Right forelimb (tissue), 1 donor: ENCODE measurements at regions not wholly inside any gene's neighbourhood (a gene's known extent, or its start where the extent isn't known, plus 50 kb on each side); places are given as distances from the start of the nearest gene placed in this dataset.

Experiments used
- DNase-seq: peaks from one replicate; pipeline ENCODE4 v3.0.0-alpha.2; 2018

DNA sequence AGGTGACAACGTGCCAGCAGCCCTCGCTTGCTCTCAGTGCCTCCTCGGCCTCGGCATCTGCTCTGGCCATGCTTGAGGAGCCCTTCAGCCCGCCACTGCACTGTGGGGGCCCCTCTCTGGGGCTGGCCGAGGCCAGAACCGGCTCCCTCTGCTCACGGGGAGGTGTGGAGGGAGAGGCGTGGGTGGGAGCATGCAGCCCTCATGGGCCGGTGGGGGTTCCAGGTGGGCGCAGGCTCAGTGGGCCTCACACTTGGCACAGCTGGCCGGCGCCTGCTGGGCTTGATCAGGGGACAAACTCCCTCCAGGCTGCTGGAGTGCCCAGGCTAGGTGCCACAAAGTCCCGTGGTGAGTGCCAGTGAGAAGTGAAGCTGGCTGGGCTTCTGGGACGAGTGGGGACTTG, 566.6 kb upstream of the ID4 start:
- DNase-seq, result no peak

DNA sequence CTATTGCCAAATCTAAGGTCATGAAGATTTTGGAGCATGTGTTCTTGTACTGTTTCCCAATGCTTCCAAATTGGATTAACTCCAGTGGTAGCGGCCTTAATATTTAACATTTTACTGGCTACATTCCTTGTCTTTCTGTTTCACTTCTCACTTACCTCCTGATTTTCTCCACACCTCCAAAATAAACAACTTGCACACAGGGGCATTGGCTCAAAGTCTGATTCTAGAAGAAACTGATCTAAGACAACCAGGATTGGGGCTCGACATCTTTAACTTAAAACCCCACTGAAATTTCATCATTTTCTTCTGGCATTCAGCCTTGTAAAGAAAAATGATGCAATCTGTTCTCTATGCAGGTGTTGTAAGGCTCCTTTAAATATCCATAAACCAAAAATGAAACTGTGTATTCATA, 557.9 kb upstream of the ID4 start:
- no peak for DNase-seq

DNA sequence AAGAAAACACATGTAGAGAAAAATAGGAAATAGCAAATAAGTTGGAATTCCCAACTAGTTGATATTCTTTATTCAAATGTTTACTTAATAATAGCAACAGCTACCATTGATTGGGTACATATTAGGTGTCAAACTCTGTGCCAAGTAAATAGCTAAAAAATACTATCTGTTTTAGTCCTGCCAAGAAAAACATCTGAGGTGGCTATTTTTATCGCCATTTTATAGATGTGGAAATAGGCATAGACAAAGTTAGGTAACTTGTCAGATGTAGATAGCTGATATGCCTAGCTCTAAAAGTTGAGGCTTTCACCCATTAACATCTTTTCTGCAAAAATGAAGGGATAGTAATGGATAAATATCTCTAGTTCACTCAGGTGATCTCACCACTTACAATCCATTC, 549.2 kb upstream of the ID4 start:
- DNase-seq, result no peak

DNA sequence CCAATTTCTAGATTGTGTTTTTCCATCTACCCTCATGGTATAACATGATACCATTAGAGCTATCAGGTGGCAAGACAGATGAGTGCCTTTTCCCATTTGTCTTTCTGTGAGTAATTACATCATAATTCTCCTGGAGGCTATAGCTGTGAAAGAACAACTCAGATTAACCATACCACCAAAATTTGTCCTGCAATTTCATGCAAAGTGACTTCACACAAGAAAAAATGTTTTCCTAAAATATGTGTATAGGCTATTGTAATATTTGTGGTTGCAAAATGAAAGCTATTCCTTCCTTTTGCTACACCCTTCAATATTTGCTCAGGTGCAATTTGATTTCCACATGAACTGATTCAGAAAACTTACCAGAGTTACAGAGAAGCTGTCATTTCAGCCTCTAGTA, 547.7 kb upstream of the ID4 start:
- DNase-seq, result no peak

DNA sequence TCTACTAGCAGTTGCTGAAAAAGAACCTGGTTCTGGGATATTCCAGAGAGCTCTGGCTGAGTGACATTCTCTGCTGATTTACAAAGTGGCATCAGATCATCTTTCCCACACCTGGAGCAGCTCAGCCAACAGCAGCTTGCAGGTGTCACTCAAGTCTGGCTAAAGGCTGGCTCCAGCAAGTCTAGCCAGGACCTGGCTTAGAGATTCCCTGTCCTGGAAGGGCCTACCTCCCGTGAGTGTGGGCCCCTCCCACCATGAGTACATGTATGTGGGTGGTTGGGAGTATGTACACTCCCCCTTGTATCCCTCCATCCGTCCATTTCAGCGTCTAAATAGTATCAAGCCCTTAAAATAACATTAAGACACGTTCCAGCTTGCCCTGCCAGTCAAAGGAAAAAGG, 539.3 kb upstream of the ID4 start:
- no peak for DNase-seq

DNA sequence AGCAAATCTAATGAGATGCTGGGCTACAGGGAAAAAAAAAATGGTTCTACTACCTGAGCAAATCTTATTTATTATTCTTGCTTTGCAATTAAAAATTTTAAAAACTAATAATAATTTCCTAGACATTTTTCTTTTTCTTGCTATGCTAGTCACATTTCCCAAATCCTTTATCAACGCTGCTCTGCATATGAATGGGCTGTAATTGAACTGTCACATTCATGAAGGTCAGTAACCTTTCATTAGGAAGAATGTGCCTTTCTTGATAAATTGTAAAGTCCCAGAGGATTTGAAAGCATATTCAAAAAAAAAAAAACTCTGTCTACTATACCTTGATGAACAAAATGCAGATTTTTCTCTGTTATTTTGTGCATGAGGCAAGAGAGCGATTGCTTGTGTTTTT, 538.7 kb upstream of the ID4 start:
- DNase-seq, result no peak

DNA sequence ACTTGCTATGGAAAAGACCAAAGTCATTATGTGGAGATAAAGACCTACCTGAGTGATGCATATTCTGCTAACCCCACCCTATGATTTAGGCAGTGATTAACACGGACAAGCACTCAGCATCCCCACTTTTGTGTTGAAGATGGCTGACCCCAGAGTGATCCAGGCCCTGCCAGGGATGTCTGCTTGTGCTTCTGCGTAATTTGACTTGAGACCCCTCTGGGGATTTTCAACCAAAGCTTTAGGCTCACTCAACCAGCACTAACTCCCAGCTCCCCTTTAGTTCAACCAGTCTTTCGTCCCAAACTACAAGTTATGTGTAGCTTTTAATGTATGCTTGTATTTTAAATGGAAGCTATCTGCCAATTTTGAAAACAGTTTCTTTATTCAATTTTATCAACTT, 538.0 kb upstream of the ID4 start:
- DNase-seq, result no peak

DNA sequence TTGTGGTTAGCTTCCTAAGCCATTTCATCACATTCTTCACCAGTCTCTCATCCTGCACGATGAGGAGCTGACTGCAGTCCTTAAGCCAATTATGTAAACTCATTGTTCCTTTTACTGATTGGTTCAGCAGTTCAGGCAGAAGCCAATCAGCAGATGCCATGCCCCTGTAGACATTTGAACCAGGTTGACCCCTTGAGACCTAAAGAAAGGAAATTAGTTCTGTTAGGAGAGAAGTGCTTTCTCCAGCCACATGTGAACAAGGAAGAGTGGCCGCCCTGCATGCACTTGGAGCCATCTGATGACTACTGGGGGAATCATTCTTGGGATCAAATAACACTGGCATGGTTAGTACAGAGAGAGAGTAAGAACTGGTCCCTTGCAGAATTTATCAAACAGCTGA, 535.2 kb upstream of the ID4 start:
- no peak for DNase-seq

DNA sequence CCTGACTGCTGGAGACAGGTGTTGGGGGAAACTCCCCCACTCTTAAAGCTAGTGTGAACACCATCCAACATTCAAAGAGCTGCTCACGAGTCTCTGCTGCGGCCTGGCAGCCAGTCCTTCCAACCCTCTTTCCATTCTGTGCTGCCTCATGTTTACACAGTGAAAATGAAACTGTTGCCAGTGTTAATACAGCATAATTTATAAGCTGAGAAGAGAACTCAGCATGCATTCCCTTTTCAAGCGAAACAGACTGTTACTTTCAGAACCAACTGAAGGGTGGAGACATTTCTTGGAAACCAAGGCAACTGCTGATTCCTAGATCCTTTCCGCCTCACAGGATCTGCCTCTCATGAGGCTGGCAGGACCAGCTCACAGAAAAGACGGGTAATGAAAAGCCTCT, 533.8 kb upstream of the ID4 start:
- no peak for DNase-seq

DNA sequence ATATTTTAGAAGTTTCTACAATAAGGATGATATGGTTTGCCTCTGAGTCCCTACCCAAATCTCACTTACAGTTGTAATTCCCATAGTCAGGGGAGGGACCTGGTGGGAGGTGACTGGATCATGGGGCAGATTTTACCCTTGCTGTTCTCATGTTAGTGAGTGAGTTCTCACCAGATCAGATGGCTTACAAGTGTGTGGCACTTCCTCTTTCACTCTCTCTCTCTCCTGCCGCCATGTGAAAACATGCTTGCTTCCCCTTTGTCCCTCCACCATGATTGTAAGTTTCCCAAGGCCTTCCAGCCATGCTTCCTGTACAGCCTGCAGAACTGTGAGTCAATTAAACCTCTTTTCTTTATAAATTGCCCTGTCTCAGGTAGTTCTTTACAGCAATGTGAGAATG, 527.5 kb upstream of the ID4 start:
- no peak for DNase-seq

DNA sequence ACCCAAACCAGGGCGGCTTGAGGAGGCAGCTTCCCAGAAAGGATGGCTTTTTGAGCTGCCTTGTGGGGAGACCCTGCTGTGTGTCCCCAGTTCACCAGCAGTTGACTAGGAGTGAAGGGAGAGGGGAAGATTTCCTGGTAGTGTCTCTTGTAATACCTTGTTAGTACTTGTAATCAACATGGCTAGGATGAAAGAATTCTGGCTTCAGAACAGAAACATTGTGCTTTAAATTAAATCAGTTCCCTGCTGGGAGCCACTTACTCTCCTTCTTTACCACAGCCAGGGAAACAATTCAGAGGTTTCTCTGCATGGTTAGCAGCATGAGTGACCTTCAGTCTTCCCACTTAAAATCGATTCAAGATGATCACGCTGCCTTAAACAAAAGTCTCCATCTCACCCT, 525.4 kb upstream of the ID4 start:
- DNase-seq, result no peak

DNA sequence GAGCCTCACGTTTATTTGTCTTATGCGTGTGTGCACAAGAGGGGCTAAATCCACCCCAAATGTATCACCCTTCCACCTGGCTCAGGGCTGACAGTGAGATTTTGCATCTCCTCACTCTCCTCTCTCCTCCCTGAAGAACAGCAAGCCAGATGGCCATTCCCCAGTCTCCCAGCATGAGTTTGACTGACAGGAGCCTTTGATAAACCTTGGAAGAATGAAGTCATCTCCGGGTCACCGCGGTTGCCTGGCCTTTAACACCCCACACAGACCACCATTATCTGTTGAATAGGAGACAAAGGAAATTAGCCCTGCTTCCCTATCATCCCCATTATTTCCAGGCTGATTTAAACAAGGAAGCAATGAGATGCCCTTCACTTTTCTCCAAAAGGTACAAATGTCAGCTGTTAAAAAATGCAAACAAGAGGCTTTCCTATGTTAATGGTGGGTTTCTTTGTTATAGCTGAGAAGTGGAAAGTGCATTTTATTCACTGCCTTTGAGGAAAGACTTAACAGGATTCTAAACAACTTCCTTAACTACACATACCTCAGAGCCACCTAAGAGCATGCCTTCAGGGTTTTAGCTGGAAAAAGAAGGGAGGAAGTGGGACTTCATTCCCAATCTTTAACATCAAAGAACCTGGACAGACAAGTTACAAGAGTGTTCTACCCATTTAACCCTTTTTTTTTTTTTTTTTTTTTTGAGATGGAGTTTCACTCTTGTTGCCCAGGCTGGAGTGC, 524.8 kb upstream of the ID4 start:
- no peak for DNase-seq

DNA sequence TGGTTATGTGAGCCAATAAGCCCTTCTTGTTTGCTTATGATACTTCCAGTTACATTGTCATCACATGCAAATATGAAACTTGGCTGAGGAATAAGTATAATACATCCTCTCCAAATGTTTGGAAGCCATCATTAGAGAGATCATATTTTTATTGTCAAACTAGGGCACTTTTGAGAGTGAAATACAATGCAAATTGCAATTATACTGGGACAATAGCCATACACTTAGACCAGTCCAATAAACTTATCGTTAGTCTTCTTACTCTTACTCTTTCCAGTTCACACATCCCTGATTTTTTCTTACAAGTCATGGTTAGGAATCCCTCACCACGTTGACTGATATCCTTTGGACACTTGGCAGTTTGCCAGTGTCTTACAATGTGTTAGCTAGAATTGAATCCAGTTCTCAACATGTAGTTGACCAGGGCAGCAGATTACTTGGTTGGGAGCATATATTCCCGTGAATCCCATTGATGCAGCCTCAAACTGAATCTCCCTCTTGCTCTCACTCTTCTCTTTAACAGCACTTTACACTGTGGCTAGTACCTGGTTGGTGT, 519.7 kb upstream of the ID4 start:
- no peak for DNase-seq

DNA sequence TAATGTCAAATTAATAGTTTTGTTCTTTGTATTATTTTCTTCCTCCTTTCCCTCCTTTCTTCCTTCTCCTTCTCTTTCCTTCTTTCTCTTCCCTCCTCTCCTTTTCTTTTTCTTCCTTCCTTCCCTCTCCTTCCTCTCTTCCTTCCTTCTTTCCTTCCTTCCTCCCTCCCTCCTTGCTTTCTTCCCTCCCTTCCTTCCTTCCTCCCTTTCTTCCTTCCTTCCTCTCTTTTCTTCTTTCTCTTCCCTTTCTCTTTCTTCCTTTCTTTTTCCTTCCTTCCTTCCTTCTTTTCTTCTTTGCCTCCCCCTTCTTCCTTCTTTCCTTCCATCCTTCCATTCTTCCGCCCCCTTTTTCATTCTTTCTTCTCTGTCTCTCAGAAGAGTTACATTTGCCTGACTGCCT, 518.2 kb upstream of the ID4 start:
- DNase-seq, result no peak

DNA sequence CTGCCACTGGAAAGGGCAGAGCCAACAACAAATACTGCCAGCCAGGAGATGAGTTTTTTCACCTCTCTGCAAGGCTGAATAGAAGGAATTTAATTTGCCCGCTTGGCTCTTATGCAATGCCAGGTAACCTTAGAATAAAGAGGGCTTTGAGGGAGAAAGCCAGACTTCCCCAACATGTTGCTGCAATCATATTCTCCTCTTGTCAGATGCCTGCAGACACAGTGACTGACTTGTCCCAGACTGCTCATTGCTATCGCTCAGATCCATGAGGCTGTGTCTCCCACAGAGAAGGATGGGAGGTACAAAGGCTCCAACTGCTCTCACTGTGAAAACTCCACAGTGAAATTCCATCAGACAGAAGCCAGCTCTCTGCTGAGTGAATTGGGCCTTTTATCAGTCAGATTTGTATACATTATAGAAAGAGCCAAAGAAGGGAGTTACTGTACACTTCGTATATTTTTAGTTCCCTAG, 517.0 kb upstream of the ID4 start:
- no peak for DNase-seq

DNA sequence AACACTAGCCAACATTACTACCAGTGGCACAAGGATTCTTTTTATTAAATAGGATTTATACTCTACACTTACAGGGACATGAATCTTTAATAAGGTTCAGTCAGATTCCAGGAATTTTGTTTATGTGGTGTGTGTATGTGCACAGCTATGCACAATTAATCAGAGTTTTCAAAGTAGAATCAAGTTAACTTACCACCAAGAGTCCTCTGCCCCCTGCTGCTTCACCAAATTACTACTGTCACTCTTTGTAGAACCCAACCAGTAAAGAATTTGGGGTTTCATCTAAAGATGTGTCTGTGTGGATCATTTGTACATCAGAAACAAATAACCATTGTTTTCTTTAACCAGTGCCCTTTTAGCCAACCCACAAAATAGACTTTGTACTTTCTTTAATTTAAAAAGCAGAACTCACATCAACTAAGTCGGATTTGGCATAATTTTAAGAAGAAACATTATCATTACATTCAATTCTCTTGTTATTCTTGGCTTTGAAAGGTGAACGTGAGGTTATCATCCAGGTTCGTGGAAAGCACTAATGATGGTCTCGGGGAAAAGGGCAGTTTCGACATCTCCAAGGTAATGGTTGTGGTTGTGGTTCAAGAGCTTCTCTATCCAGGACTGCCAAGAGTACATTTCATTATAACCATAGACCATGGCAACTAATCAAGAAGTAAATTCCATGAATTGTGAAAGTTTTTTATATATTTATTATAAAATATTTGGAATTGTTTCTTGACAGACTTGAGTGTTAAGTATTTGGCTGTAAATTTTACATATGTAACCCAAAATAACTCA, 514.3 kb upstream of the ID4 start:
- DNase-seq, result no peak

DNA sequence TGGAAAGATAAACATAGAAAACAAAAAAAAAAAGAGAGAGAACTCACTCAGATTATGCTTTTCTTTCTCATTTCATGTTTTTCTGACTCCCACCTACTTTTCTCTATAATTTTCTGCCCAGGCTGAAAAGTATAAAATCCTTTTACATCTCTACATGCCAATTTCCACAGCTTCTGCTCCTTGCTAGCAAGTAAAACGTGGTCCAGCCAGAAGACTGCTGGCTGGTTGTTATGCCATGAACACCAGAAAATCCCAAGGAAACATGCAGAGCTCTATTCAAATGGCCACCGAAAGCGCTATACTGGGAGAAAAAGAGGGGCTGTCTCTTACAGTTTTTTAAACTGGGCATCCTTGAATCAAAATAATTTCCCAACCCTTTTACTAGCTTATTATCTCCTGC, 512.8 kb upstream of the ID4 start:
- no peak for DNase-seq

DNA sequence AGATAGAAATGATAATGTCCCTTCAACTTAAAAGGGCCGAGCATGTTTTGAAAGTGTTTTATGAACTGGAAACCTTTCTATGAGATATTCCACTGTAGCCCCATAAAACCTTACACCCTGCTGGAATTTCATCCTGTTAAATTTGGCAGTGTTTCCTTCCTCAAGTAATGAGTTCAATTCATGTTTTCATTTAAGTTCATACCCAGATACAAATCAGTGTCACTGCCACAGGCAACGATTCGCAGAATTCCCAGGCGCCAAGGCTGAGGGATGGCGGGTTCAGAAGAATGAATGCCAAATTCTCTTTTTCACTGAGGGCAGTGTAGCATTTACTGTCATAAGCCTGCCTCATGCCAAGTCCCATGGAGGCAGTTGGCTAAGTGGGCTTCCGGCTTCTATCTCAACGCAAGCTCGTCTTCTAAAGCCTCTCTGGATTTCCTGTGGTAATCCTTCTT, 511.8 kb upstream of the ID4 start:
- peak; percentile 50 for DNase-seq

DNA sequence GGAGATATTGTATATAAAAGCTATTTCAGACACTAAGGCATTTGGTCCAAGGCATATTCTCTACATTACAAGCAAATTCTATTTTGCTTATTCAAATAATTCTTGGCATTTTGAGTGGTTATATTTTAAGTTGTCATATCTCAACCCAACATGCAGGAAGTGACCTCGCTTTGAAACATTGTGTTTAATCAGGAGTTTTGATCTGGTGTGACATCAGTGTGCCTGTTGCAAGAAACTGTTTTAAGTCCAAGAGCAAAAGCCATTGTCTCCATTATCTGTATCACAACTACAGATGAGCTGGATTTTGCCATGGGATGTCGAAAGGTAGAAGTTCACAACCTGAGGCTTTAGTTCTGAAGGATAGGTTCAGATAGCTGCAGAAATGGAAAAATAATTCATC, 509.9 kb upstream of the ID4 start:
- no peak for DNase-seq

DNA sequence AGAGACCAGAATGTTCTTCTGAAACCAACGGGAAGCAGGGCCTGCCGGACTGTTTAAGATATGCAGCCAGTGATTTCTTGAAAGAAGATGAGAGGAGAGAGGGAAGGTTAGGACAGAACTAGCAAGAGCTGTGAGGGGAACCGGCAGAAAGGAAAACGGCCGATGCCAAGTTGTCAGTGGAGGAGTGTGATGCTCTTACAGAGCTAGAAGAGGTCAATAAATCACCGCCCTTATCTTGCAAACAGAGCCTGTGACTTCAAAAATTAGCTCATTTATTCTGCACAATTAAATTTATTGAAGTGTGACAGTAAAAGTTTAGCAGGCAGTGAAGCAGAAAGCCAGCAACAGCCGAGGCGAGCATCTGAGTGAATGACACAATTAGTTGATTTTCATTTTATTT, 509.5 kb upstream of the ID4 start:
- DNase-seq, result no peak

DNA sequence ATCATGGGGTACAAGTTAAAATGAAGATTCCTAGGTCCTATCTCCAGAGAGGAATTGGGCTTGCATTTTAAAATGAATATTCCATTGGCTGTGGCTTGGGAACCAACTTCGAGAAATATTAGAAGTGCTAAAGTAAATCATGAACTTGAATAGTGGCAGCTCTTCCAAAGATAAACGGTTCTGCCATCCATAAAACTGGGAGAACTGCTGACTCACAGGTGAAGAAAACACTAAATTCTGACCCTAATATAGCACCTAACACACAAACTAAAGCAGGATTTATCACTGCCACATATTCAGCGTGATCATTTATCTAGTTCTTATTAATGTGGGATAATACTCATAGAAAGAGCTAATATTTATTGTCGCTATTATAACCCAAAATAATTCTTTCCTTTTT, 508.1 kb upstream of the ID4 start:
- DNase-seq, result no peak

DNA sequence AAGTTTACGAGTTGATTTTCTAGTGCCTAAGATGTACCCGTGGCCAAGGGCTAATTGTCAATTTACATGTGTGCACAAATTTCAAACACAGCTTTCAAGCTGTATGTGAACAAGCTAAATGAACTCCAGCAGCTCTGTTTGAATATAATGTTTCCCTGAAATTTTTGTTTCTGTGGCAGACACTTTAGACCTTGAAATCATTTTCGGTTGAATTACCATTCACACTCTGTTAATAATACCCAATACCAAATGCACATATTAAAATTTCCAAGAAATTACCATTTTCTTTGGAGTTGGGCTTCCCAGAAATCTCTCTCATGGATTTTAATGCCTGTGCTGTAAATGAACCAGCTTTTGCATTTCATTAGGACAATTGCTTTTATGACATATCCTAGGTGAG, 506.1 kb upstream of the ID4 start:
- DNase-seq, result no peak

DNA sequence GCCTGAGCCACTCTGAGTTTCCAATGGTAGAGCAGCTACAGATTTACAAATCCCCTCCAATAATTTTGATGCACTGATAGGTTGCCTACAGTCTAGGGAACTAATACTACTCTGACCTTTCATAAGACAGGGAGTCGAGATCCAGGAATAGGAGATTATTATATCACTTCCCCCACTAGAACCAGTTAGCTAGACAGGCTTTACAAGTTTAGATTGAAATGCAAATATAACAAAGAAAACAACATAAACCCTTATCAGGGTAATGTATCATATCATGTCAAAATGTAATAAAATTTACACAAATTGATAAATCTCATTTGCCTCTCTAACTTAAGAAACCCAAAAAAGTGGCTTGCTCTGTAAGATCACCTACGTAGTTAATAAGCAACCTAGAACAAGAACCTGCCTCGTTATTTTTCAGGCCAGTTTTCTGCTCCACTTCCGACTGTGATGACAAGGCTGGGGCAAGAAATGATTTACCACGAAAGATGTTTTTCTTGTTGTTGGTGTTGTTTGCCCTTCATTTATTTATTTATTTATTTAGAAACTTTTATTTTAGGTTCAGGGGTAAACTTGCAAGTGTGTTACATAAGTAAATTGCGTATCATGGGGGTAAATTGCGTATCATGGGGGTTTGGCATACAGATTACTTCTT, 504.2 kb upstream of the ID4 start:
- no peak for DNase-seq

DNA sequence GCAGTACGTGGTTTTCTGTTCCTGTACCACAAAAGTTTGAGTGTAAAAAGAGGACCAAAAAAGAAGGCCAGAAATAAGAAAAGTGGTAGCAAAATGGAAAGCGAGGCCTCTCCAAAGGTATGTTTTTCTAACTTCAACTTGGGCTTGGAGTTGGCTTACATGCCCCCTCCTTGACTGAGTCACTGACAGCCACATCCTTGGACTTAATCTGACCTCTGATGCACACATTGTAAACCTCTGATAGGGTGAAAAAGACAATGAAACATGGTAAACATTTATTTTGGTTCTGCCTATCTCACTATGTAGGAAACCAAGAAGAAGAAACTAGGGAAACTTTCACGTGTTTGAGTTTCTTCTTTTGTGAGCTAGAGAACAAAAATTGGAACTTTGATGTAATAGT, 503.2 kb upstream of the ID4 start:
- no peak for DNase-seq
